ENCODE measurements at regions not wholly inside any gene's neighbourhood (a gene's known extent, or its start where the extent isn't known, plus 50 kb on each side); places are given as distances from the start of the nearest gene placed in this dataset.

DNA sequence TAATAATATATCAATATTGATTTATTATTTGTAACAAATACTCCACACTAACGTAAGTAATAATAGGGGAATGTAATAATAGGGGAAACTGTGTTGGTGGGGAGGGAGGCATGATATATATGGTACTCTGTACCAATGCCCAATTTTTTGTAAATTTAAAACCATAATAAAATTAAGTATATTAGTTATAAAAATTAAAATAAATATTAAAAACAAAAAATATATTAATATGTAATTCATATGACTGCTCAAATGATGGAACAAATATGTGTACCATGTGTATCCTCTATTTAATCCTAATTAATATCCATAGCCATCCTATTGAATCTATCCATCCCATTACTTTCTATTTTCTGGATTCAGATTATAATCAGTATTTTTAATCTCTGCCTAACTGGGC is 578.0 kb downstream of the KCNA4 start:
- H3K27ac ChIP-seq (ENCODE audit: low read depth, low read length), result no peak overlapping the region
- intact Hi-C loops (cut with micrococcal nuclease), result loop anchor here (5.0 to 10.0 kb wide), 2 partner anchors 1478 to 1744 kb away; no protein-coding TSS in a partner anchor
- no peak overlapping the region for H2AFZ ChIP-seq (ENCODE audit: low read depth, low read length, poor library complexity, severe bottlenecking)
- ChIA-PET CTCF (no interaction called here), POLR2A (no interaction called here), RAD21 (ENCODE audit: low non-redundant PET in 1 of 2, low total read pairs in 2 of 2, uncharacterized antibody in 2 of 2, unreplicated experiment in 2 of 2) (no interaction called here)
- ATAC-seq, result no peak
- H3K79me2 ChIP-seq (ENCODE audit: insufficient read depth, low read length), result no peaks in the 10 kb centered on the region
- DNase-seq (ENCODE audit: low read depth, low spot score), result no peak
- H3K4me1 ChIP-seq (ENCODE audit: control insufficient read depth in 1 of 2, insufficient read depth in 2 of 2, low read length in 2 of 2), result no peaks in the 10 kb centered on the region
- TF ChIP-seq, protein P1, sequence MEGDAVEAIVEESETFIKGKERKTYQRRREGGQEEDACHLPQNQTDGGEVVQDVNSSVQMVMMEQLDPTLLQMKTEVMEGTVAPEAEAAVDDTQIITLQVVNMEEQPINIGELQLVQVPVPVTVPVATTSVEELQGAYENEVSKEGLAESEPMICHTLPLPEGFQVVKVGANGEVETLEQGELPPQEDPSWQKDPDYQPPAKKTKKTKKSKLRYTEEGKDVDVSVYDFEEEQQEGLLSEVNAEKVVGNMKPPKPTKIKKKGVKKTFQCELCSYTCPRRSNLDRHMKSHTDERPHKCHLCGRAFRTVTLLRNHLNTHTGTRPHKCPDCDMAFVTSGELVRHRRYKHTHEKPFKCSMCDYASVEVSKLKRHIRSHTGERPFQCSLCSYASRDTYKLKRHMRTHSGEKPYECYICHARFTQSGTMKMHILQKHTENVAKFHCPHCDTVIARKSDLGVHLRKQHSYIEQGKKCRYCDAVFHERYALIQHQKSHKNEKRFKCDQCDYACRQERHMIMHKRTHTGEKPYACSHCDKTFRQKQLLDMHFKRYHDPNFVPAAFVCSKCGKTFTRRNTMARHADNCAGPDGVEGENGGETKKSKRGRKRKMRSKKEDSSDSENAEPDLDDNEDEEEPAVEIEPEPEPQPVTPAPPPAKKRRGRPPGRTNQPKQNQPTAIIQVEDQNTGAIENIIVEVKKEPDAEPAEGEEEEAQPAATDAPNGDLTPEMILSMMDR (IDR thresholded peaks at IDR 0.05 in 2 of 3, conservative IDR thresholded peaks at IDR 0.05 in 1 of 3; ENCODE audit: borderline replicate concordance in 1 of 3, insufficient read depth in 1 of 3, low read depth in 2 of 3, low read length in 2 of 3), result no peak
- TF ChIP-seq YY1 (IDR thresholded peaks at IDR 0.05; ENCODE audit: extremely low read depth, insufficient replicate concordance, low read depth, low read length) (no peak), RAD21 (IDR thresholded peaks at IDR 0.05; ENCODE audit: low read depth) (no peak), POLR2A (IDR thresholded peaks at IDR 0.05; ENCODE audit: borderline replicate concordance, extremely low read depth, insufficient read depth, insufficient read length) (no peak), EZH2phosphoT487 (IDR thresholded peaks at IDR 0.05; ENCODE audit: borderline replicate concordance) (no peak), ZNF274 (IDR thresholded peaks at IDR 0.05; ENCODE audit: low read depth, low read length) (no peak), SP1 (IDR thresholded peaks at IDR 0.05; ENCODE audit: low read depth) (no peak), TCF7L2 (IDR thresholded peaks at IDR 0.05; ENCODE audit: borderline replicate concordance, extremely low read depth, insufficient read depth, insufficient read length) (no peak)
- no peaks in the 10 kb centered on the region for H3K27me3 ChIP-seq (ENCODE audit: insufficient read depth, low read length)
- H3K9me2 ChIP-seq (ENCODE audit: insufficient read depth), result no peaks in the 10 kb centered on the region
- no peaks in the 10 kb centered on the region for H3K36me3 ChIP-seq (ENCODE audit: control insufficient read depth in 1 of 2, insufficient read depth in 2 of 2, low read length in 2 of 2)
- H3K9ac ChIP-seq (ENCODE audit: low read length), result no peak overlapping the region
- no peak overlapping the region for H3K4me3 ChIP-seq (replicated peaks in 1 of 2; ENCODE audit: low read depth in 1 of 2, low read length in 2 of 2)
- BruUV-seq (replicated peaks), result no TSS peak
- H3K4me2 ChIP-seq (ENCODE audit: low read length), result no peak overlapping the region
- H3K9me3 ChIP-seq (ENCODE audit: control insufficient read depth in 1 of 2, insufficient read depth in 1 of 2, low read depth in 1 of 2, low read length in 2 of 2), result no peaks in the 10 kb centered on the region
- no peaks in the 10 kb centered on the region for H4K20me1 ChIP-seq (ENCODE audit: insufficient read depth)

DNA sequence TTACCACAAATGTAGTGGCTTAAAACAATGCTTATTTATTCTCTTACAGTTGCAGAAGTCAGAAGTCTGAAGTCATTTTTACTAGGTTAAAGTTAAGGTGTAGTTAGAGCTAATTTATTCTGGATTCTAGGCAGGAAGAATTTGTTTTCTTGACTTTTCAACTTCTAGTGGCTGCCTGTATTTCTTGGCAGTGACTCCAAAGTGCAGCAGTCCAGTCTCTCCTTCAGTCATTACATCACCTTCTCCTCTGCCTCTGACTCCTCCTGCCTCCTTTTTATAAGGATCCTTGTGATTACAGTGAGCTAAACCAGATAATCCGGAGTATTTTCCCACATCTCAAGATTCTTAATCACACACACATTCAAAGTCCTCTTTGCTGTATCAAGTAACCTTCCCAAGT is 581.4 kb downstream of the KCNA4 start:
- H3K4me2 ChIP-seq (ENCODE audit: low read length), result no peak overlapping the region
- H2AFZ ChIP-seq (ENCODE audit: low read depth, low read length, poor library complexity, severe bottlenecking), result no peak overlapping the region
- no peaks in the 10 kb centered on the region for H4K20me1 ChIP-seq (ENCODE audit: insufficient read depth)
- ATAC-seq (no peak), DNase-seq (ENCODE audit: low read depth, low spot score) (no peak)
- CTCF ChIA-PET, result no interaction called here
- POLR2A ChIA-PET, result no interaction called here
- no peaks in the 10 kb centered on the region for H3K9me2 ChIP-seq (ENCODE audit: insufficient read depth)
- H3K4me3 ChIP-seq (replicated peaks in 1 of 2; ENCODE audit: low read depth in 1 of 2, low read length in 2 of 2), result no peak overlapping the region
- intact Hi-C loops (cut with micrococcal nuclease), result loop anchor here (5.0 to 10.0 kb wide), 2 partner anchors 1482 to 1741 kb away; no protein-coding TSS in a partner anchor
- no peaks in the 10 kb centered on the region for H3K9me3 ChIP-seq (ENCODE audit: control insufficient read depth in 1 of 2, insufficient read depth in 1 of 2, low read depth in 1 of 2, low read length in 2 of 2)
- no peaks in the 10 kb centered on the region for H3K79me2 ChIP-seq (ENCODE audit: insufficient read depth, low read length)
- no peaks in the 10 kb centered on the region for H3K4me1 ChIP-seq (ENCODE audit: control insufficient read depth in 1 of 2, insufficient read depth in 2 of 2, low read length in 2 of 2)
- BruUV-seq (replicated peaks), result no TSS peak
- H3K27me3 ChIP-seq (ENCODE audit: insufficient read depth, low read length), result no peaks in the 10 kb centered on the region
- H3K36me3 ChIP-seq (ENCODE audit: control insufficient read depth in 1 of 2, insufficient read depth in 2 of 2, low read length in 2 of 2), result no peaks in the 10 kb centered on the region
- RAD21 ChIA-PET (ENCODE audit: low non-redundant PET in 1 of 2, low total read pairs in 2 of 2, uncharacterized antibody in 2 of 2, unreplicated experiment in 2 of 2), result no interaction called here
- H3K27ac ChIP-seq (ENCODE audit: low read depth, low read length), result no peak overlapping the region
- TF ChIP-seq ZFX (IDR thresholded peaks at IDR 0.05) (no peak), POLR2A (IDR thresholded peaks at IDR 0.05; ENCODE audit: borderline replicate concordance, extremely low read depth, insufficient read depth, insufficient read length) (no peak), ZNF274 (IDR thresholded peaks at IDR 0.05; ENCODE audit: low read depth, low read length) (no peak), EZH2 (IDR thresholded peaks at IDR 0.05) (no peak), SIN3A (IDR thresholded peaks at IDR 0.05; ENCODE audit: low read depth) (no peak), FOSL1 (IDR thresholded peaks at IDR 0.05; ENCODE audit: low read depth) (no peak), TCF7L2 (IDR thresholded peaks at IDR 0.05; ENCODE audit: borderline replicate concordance, extremely low read depth, insufficient read depth, insufficient read length) (no peak), EGR1 (IDR thresholded peaks at IDR 0.05; ENCODE audit: low read depth) (no peak), POLR2AphosphoS5 (IDR thresholded peaks at IDR 0.05; ENCODE audit: low read depth, low read length) (no peak), SP1 (IDR thresholded peaks at IDR 0.05; ENCODE audit: low read depth) (no peak), SRF (IDR thresholded peaks at IDR 0.05; ENCODE audit: low read depth) (no peak)
- TF ChIP-seq, protein P2, sequence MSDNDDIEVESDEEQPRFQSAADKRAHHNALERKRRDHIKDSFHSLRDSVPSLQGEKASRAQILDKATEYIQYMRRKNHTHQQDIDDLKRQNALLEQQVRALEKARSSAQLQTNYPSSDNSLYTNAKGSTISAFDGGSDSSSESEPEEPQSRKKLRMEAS (IDR thresholded peaks at IDR 0.05), result no peak
- TF ChIP-seq, protein P3, sequence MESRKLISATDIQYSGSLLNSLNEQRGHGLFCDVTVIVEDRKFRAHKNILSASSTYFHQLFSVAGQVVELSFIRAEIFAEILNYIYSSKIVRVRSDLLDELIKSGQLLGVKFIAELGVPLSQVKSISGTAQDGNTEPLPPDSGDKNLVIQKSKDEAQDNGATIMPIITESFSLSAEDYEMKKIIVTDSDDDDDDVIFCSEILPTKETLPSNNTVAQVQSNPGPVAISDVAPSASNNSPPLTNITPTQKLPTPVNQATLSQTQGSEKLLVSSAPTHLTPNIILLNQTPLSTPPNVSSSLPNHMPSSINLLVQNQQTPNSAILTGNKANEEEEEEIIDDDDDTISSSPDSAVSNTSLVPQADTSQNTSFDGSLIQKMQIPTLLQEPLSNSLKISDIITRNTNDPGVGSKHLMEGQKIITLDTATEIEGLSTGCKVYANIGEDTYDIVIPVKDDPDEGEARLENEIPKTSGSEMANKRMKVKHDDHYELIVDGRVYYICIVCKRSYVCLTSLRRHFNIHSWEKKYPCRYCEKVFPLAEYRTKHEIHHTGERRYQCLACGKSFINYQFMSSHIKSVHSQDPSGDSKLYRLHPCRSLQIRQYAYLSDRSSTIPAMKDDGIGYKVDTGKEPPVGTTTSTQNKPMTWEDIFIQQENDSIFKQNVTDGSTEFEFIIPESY (IDR thresholded peaks at IDR 0.05; ENCODE audit: extremely low read depth, insufficient replicate concordance, low read length), result no peak
- H3K9ac ChIP-seq (ENCODE audit: low read length), result no peak overlapping the region
